ENCODE measurements at regions not wholly inside any gene's neighbourhood (a gene's known extent, or its start where the extent isn't known, plus 50 kb on each side); places are given as distances from the start of the nearest gene placed in this dataset.
"Not testable (repeated sequence)": the region's sequence is repeated elsewhere in the genome, so short reads cannot be mapped to it uniquely, and the experiment has no call there.

GRCh38 chr16:64092271-64092670, 1029.6 kb downstream of the CDH11 start:
- DNase-seq: no peak

GRCh38 chr16:64090327-64090726, 1031.5 kb downstream of the CDH11 start:
- DNase-seq: no peak

GRCh38 chr16:64089697-64090096, 1032.2 kb downstream of the CDH11 start:
- DNase-seq: peak; percentile 3

GRCh38 chr16:64088838-64089237, 1033.0 kb downstream of the CDH11 start:
- DNase-seq: no peak

GRCh38 chr16:64085296-64085695, 1036.6 kb downstream of the CDH11 start:
- no peak for DNase-seq

- DNase-seq: no peak
These were observed 1037.2 kb downstream of the CDH11 start for GRCh38 chr16:64084706-64085105.

GRCh38 chr16:64083428-64084129, 1038.3 kb downstream of the CDH11 start:
- DNase-seq: no peak

GRCh38 chr16:64077242-64077641, 1044.6 kb downstream of the CDH11 start:
- DNase-seq: no peak

GRCh38 chr16:64074706-64075105, 1047.2 kb downstream of the CDH11 start:
- no peak for DNase-seq

GRCh38 chr16:64072131-64072730, 1049.6 kb downstream of the CDH11 start:
- not testable (repeated sequence) for DNase-seq

- DNase-seq: no peak
These were observed 1056.3 kb downstream of the CDH11 start for GRCh38 chr16:64065523-64065922.

- DNase-seq: no peak
These were observed 1060.2 kb downstream of the CDH11 start for GRCh38 chr16:64061621-64062020.

GRCh38 chr16:64060631-64061030, 1061.2 kb downstream of the CDH11 start:
- no peak for DNase-seq

- no peak for DNase-seq
These were observed 1063.2 kb downstream of the CDH11 start for GRCh38 chr16:64058685-64059084.

GRCh38 chr16:64051824-64052223, 1070.0 kb downstream of the CDH11 start:
- DNase-seq: peak; percentile 23

- no peak for DNase-seq
These were observed 1074.0 kb downstream of the CDH11 start for GRCh38 chr16:64047878-64048277.

- DNase-seq: no peak
These were observed 1074.7 kb downstream of the CDH11 start for GRCh38 chr16:64047207-64047606.

GRCh38 chr16:64035337-64035736, 1086.5 kb downstream of the CDH11 start:
- DNase-seq: no peak

GRCh38 chr16:64019339-64019738, 1102.5 kb downstream of the CDH11 start:
- DNase-seq: no peak

GRCh38 chr16:64017796-64018195, 1104.1 kb downstream of the CDH11 start:
- DNase-seq: no peak

GRCh38 chr16:64013856-64014255, 1108.0 kb downstream of the CDH11 start:
- DNase-seq: no peak

GRCh38 chr16:64012166-64012565, 1109.7 kb downstream of the CDH11 start:
- no peak for DNase-seq

- DNase-seq: no peak
These were observed 1110.2 kb downstream of the CDH11 start for GRCh38 chr16:64011650-64012049.

GRCh38 chr16:64008131-64008530, 1113.7 kb downstream of the CDH11 start:
- DNase-seq: no peak

- no peak for DNase-seq
These were observed 1117.7 kb downstream of the CDH11 start for GRCh38 chr16:64004116-64004515.

All from NCI-H510A treated with DMSO at 0.1 percent for 48 hours (cell line).